Retina (tissue), 1 donor: ENCODE measurements at regions not wholly inside any gene's neighbourhood (a gene's known extent, or its start where the extent isn't known, plus 50 kb on each side); places are given as distances from the start of the nearest gene placed in this dataset.

ENCODE experiments used
- DNase-seq: peaks from one replicate; pipeline ENCODE4 v3.0.0-alpha.2; 2016

- no peak for DNase-seq
These were observed 52.2 kb upstream of the GALNT13 start for GRCh38 chr2:153819501-153819900.
